NB4 (cell line): ENCODE measurements at regions not wholly inside any gene's neighbourhood (a gene's known extent, or its start where the extent isn't known, plus 50 kb on each side); places are given as distances from the start of the nearest gene placed in this dataset.

Source experiments
- DNase-seq: peaks from one replicate; pipeline ENCODE4 v3.0.0; 2010; ENCODE audit warnings: low read depth
- H3K4me3 ChIP-seq: one replicate; pipeline ENCODE4 v1.5.1; 2011; ENCODE audit warnings: mild to moderate bottlenecking, low read depth, low read length, moderate library complexity
- CTCF ChIP-seq: IDR thresholded peaks from one replicate; pipeline ENCODE4 v1.5.1; 2012; ENCODE audit warnings: low read depth, low read length
- MAX ChIP-seq: IDR thresholded peaks from 2 replicates; pipeline ENCODE4 v1.6.1; 2011; ENCODE audit warnings: low read depth, low read length
- MYC ChIP-seq: IDR thresholded peaks from 2 replicates; pipeline ENCODE4 v1.6.1; 2011; ENCODE audit warnings: low read depth, low read length
- POLR2A ChIP-seq: IDR thresholded peaks from 2 replicates; pipeline ENCODE4 v1.6.1; 2011; ENCODE audit warnings: mild to moderate bottlenecking; ENCODE audit not compliant: insufficient read length; ENCODE audit errors: extremely low read depth

DNA sequence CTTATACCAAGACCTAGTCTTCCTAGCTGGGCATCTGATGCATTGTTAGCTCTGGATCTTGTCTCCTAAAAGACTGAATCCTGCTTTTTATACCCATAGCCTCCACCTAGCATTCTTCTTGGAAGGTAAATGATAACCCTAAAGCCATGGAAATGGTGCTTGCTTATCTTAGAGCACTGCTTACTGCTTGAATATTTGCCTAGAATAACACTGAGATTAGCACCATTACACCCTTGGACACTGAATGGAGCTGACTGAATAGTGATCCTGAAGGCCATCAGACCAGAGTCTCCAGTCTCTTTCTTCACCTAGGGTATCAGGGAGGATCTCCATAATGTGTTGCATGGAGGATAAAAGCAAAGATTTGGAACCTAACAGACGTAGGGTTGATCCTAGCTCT, 50.3 kb upstream of the UGP2 start:
- TF ChIP-seq MAX (no peak), POLR2A (no peak), CTCF (no peak), MYC (no peak)
- H3K4me3 ChIP-seq = no peak overlapping the region
- no peak for DNase-seq
